Adipose tissue (tissue), 3 donors: ENCODE measurements at regions not wholly inside any gene's neighbourhood (a gene's known extent, or its start where the extent isn't known, plus 50 kb on each side); places are given as distances from the start of the nearest gene placed in this dataset.
"Not testable (repeated sequence)": the region's sequence is repeated elsewhere in the genome, so short reads cannot be mapped to it uniquely, and the experiment has no call there.

ENCODE experiments used
- H3K27ac ChIP-seq: one replicate; pipeline ENCODE4 v1.5.1; 2013; ENCODE audit warnings: low read depth, low read length
- WGBS, 3 donors: extraction: QIAGEN DNeasy Blood & Tissue Kit; methylation state at CpG; one replicate each; pipeline ENCODE4 v1.1.7; 2013; 5-methylcytosine and 5-hydroxymethylcytosine counted together
- donor health status: healthy with polysubstance abuse.
- donor health status: Bipolar disorder and iron deficiency.
- donor health status: healthy.

GRCh38 chrX:46375831-46376230, 169.4 kb downstream of the ZNF674 start:
- H3K27ac ChIP-seq: no peak overlapping the region
- 83 to 88% (median 88%) methylated on average over 3 of the region's 3 CpGs for WGBS, 3 donors

- WGBS, 3 donors: 38 to 42% (median 42%) methylated on average over 1 of the region's 1 CpG
- H3K27ac ChIP-seq: no peak overlapping the region
Observed at GRCh38 chrX:46374371-46374770, 170.8 kb downstream of the ZNF674 start.

GRCh38 chrX:46367491-46367890, 177.7 kb downstream of the ZNF674 start:
- H3K27ac ChIP-seq: no peak overlapping the region
- WGBS, 3 donors: 85 to 88% (median 85%) methylated on average over 2 of the region's 2 CpGs

- 75 to 86% (median 83%) methylated on average over 2 of the region's 2 CpGs for WGBS, 3 donors
Observed at GRCh38 chrX:46366381-46367207, 178.6 kb downstream of the ZNF674 start.

GRCh38 chrX:46354481-46354880, 190.7 kb downstream of the ZNF674 start:
- no peak overlapping the region for H3K27ac ChIP-seq
- 66 to 81% (median 80%) methylated on average over 1 of the region's 1 CpG for WGBS, 3 donors

More at GRCh38 chrX:46366381-46367207, 178.6 kb downstream of the ZNF674 start:
- H3K27ac ChIP-seq: no peak overlapping the region

- no peak overlapping the region for H3K27ac ChIP-seq
- 43 to 55% (median 46%) methylated on average over 1 of the region's 1 CpG for whole genome bisulfite sequencing, 3 donors
Observed at GRCh38 chrX:46341767-46342322, 203.4 kb downstream of the ZNF674 start.

- H3K27ac ChIP-seq: no peak overlapping the region
Observed at GRCh38 chrX:46340696-46341095, 204.5 kb downstream of the ZNF674 start.

GRCh38 chrX:46333550-46333949, 211.7 kb downstream of the ZNF674 start:
- 67 to 89% (median 77%) methylated on average over 5 of the region's 5 CpGs for WGBS, 3 donors
- no peak overlapping the region for H3K27ac ChIP-seq

- no peak overlapping the region for H3K27ac ChIP-seq
Observed at GRCh38 chrX:46330981-46331380, 214.2 kb downstream of the ZNF674 start.

GRCh38 chrX:46330513-46330912, 214.7 kb downstream of the ZNF674 start:
- H3K27ac ChIP-seq: no peak overlapping the region
- WGBS, 3 donors: 66 to 92% (median 89%) methylated on average over 2 of the region's 2 CpGs

- H3K27ac ChIP-seq: no peak overlapping the region
- 54 to 79% (median 68%) methylated on average over 1 of the region's 1 CpG for WGBS, 3 donors
Observed at GRCh38 chrX:46328133-46328532, 217.1 kb downstream of the ZNF674 start.

GRCh38 chrX:46327566-46328115, 217.6 kb downstream of the ZNF674 start:
- no peak overlapping the region for H3K27ac ChIP-seq
- 34 to 69% (median 40%) methylated on average over 7 of the region's 7 CpGs for WGBS, 3 donors

- 51 to 57% (median 54%) methylated on average over 3 of the region's 3 CpGs for WGBS, 3 donors
Observed at GRCh38 chrX:46326161-46326560, 219.1 kb downstream of the ZNF674 start.

GRCh38 chrX:46325312-46325877, 219.8 kb downstream of the ZNF674 start:
- no peak overlapping the region for H3K27ac ChIP-seq
- WGBS, 3 donors: 38 to 66% (median 62%) methylated on average over 5 of the region's 5 CpGs

More at GRCh38 chrX:46326161-46326560, 219.1 kb downstream of the ZNF674 start:
- H3K27ac ChIP-seq: no peak overlapping the region

- no peak overlapping the region for H3K27ac ChIP-seq
- WGBS, 3 donors: 74 to 98% (median 92%) methylated on average over 3 of the region's 3 CpGs
Observed at GRCh38 chrX:46324166-46324565, 221.1 kb downstream of the ZNF674 start.

- H3K27ac ChIP-seq: not testable (repeated sequence)
- 40 to 60% (median 48%) methylated on average over 5 of the region's 5 CpGs for WGBS, 3 donors
Observed at GRCh38 chrX:46322929-46323328, 222.3 kb downstream of the ZNF674 start.

GRCh38 chrX:46321676-46322075, 223.5 kb downstream of the ZNF674 start:
- H3K27ac ChIP-seq: no peak overlapping the region

- 18 to 62% (median 42%) methylated on average over 1 of the region's 1 CpG for WGBS, 3 donors
- H3K27ac ChIP-seq: no peak overlapping the region
Observed at GRCh38 chrX:46319750-46320149, 225.5 kb downstream of the ZNF674 start.

GRCh38 chrX:46318551-46318950, 226.7 kb downstream of the ZNF674 start:
- WGBS, 3 donors: 52 to 76% (median 62%) methylated on average over 3 of the region's 3 CpGs
- H3K27ac ChIP-seq: no peak overlapping the region
